Vagina (tissue), 2 donors: ENCODE measurements at regions not wholly inside any gene's neighbourhood (a gene's known extent, or its start where the extent isn't known, plus 50 kb on each side); places are given as distances from the start of the nearest gene placed in this dataset.

Source experiments
- DNase-seq, 2 donors: peaks; one replicate each; pipeline ENCODE4 v3.0.0-alpha.2; 2017; ENCODE audit errors: extremely low spot score in 2 of 2
- H3K27ac ChIP-seq: fragments of 200-600 bp; sonication (generic); one replicate; pipeline ENCODE4 v1.5.1; 2019
- H3K27me3 ChIP-seq: fragments of 200-600 bp; sonication (generic); one replicate; pipeline ENCODE4 v1.5.1; 2019
- H3K36me3 ChIP-seq, 2 donors: fragments of 200-600 bp; sonication (generic); one replicate each; pipeline ENCODE4 v1.5.1; 2017 to 2019
- H3K4me1 ChIP-seq: fragments of 200-600 bp; sonication (generic); one replicate; pipeline ENCODE4 v1.5.1; 2019
- H3K4me3 ChIP-seq, 2 donors: fragments of 200-600 bp; sonication (generic); 1 replicate in 1 of 2; 2 replicates in 1 of 2; pipeline ENCODE4 v1.5.1; 2016 to 2019
- H3K9me3 ChIP-seq: fragments of 200-600 bp; sonication (generic); one replicate; pipeline ENCODE4 v1.5.1; 2019
- CTCF ChIP-seq, 3 experiments: fragments of 450-650 bp in 2 of 3; fragments of 200-600 bp in 1 of 3; sonication (generic) in 1 of 3; IDR thresholded peaks; one replicate each; pipeline ENCODE4 v1.5.1; 2017 to 2019; ENCODE audit warnings: antibody characterized with exemption in 3 of 3, mild to moderate bottlenecking in 2 of 3, moderate library complexity in 2 of 3
- POLR2A ChIP-seq, 2 donors: fragments of 450-650 bp; IDR thresholded peaks; one replicate each; pipeline ENCODE4 v1.6.1; 2017; ENCODE audit warnings: antibody characterized with exemption in 2 of 2, mild to moderate bottlenecking in 2 of 2, moderate library complexity in 2 of 2
- POLR2AphosphoS5 ChIP-seq, 2 donors: sonication (generic); formaldehyde crosslinking; IDR thresholded peaks; one replicate each; pipeline ENCODE4 v1.9.0; 2017; ENCODE audit warnings: antibody characterized with exemption in 2 of 2, mild to moderate bottlenecking in 2 of 2, low read depth in 1 of 2; ENCODE audit not compliant: insufficient read depth in 1 of 2
- intact Hi-C: fragments of 100-400 bp; cut with DNase I; formaldehyde crosslinking; loops from one replicate; pipeline ENCODE4 v1.15.1; 2023

GRCh38 chr22:47631571-47632102, 869.2 kb downstream of the TBC1D22A start:
- TF ChIP-seq POLR2AphosphoS5 (IDR thresholded peaks at IDR 0.05; ENCODE audit: insufficient read depth in 1 of 2, low read depth in 1 of 2) = no peak
- no peak for TF ChIP-seq POLR2A (IDR thresholded peaks at IDR 0.05)
- no peak for TF ChIP-seq CTCF (IDR thresholded peaks at IDR 0.05)
- no peak overlapping the region for H3K27ac ChIP-seq
- intact Hi-C loops = no loop called here
- peak; percentile 70 to 74 for DNase-seq
- no peaks in the 10 kb centered on the region for H3K9me3 ChIP-seq
- H3K36me3 ChIP-seq = no peaks in the 10 kb centered on the region
- no peaks in the 10 kb centered on the region for H3K27me3 ChIP-seq
- no peak overlapping the region for H3K4me3 ChIP-seq
- H3K4me1 ChIP-seq = no peaks in the 10 kb centered on the region

- DNase-seq = peak in 1 of 2 donors; percentile 58
- H3K36me3 ChIP-seq = no peaks in the 10 kb centered on the region
- no peak overlapping the region for H3K27ac ChIP-seq
- no peaks in the 10 kb centered on the region for H3K9me3 ChIP-seq
- TF ChIP-seq CTCF (IDR thresholded peaks at IDR 0.05) (no peak), POLR2A (IDR thresholded peaks at IDR 0.05) (no peak)
- no peaks in the 10 kb centered on the region for H3K4me1 ChIP-seq
- no peak overlapping the region for H3K4me3 ChIP-seq
- intact Hi-C loops = no loop called here
- H3K27me3 ChIP-seq = no peaks in the 10 kb centered on the region
Observed at GRCh38 chr22:47630741-47631534, 868.5 kb downstream of the TBC1D22A start.

GRCh38 chr22:47629791-47630655, 867.6 kb downstream of the TBC1D22A start:
- H3K4me1 ChIP-seq = no peaks in the 10 kb centered on the region
- H3K36me3 ChIP-seq = no peaks in the 10 kb centered on the region
- TF ChIP-seq CTCF (IDR thresholded peaks at IDR 0.05) (no peak), POLR2AphosphoS5 (IDR thresholded peaks at IDR 0.05; ENCODE audit: insufficient read depth in 1 of 2, low read depth in 1 of 2) (no peak), POLR2A (IDR thresholded peaks at IDR 0.05) (no peak)
- intact Hi-C loops = no loop called here
- peak in 1 of 2 donors; percentile 91 for DNase-seq
- H3K9me3 ChIP-seq = no peaks in the 10 kb centered on the region
- no peaks in the 10 kb centered on the region for H3K27me3 ChIP-seq
- no peak overlapping the region for H3K4me3 ChIP-seq
- H3K27ac ChIP-seq = no peak overlapping the region

GRCh38 chr22:47629273-47629711, 866.8 kb downstream of the TBC1D22A start:
- no peaks in the 10 kb centered on the region for H3K4me1 ChIP-seq
- H3K27me3 ChIP-seq = no peaks in the 10 kb centered on the region
- peak; percentile 54 to 91 for DNase-seq
- TF ChIP-seq POLR2AphosphoS5 (IDR thresholded peaks at IDR 0.05; ENCODE audit: insufficient read depth in 1 of 2, low read depth in 1 of 2) (no peak), POLR2A (IDR thresholded peaks at IDR 0.05) (no peak), CTCF (IDR thresholded peaks at IDR 0.05) (no peak)
- no peak overlapping the region for H3K27ac ChIP-seq
- H3K9me3 ChIP-seq = no peaks in the 10 kb centered on the region
- intact Hi-C loops = no loop called here
- no peak overlapping the region for H3K4me3 ChIP-seq
- H3K36me3 ChIP-seq = no peaks in the 10 kb centered on the region
